ENCODE measurements at regions not wholly inside any gene's neighbourhood (a gene's known extent, or its start where the extent isn't known, plus 50 kb on each side); places are given as distances from the start of the nearest gene placed in this dataset.

GRCh38 chr2:65486802-65487201 is 54.4 kb upstream of the SPRED2 start (continued):
- no peak for TF ChIP-seq CREB1 (IDR thresholded peaks at IDR 0.05)
- no peak for TF ChIP-seq SRF (IDR thresholded peaks at IDR 0.05; ENCODE audit: low read depth, low read length)
